ENCODE measurements at regions not wholly inside any gene's neighbourhood (a gene's known extent, or its start where the extent isn't known, plus 50 kb on each side); places are given as distances from the start of the nearest gene placed in this dataset.

- Histone ChIP-seq H2AFZ (ENCODE audit: low read length) (no peak overlapping the region), H2BK20ac (ENCODE audit: low read length) (no peak overlapping the region), H4K5ac (ENCODE audit: insufficient read length, low read depth, low read length) (no peak overlapping the region), H3K4me1 (replicated peaks in 1 of 4; ENCODE audit: control insufficient read depth in 3 of 4, insufficient read depth in 4 of 4, low read length in 3 of 4) (no peaks in the 10 kb centered on the region), H3K36me3 (ENCODE audit: control insufficient read depth in 2 of 4, insufficient read depth in 4 of 4, low read length in 3 of 4) (no peaks in the 10 kb centered on the region), H2AK5ac (ENCODE audit: low read depth, low read length) (no peak overlapping the region), H3K4me2 (ENCODE audit: insufficient read depth in 1 of 2, low read depth in 2 of 2, low read length in 2 of 2) (no peak overlapping the region), H2BK120ac (replicated peaks; ENCODE audit: low read depth, low read length) (no peak overlapping the region), H2BK12ac (ENCODE audit: low read depth, low read length) (no peak overlapping the region), H3K79me2 (ENCODE audit: control insufficient read depth in 1 of 2, insufficient read depth in 2 of 2, low read length in 2 of 2) (no peaks in the 10 kb centered on the region), H3K79me1 (ENCODE audit: low read depth, low read length) (no peaks in the 10 kb centered on the region), H3K4me3 (ENCODE audit: extremely low read depth in 1 of 4, insufficient read depth in 2 of 4, low read depth in 3 of 4, low read length in 4 of 4) (no peak overlapping the region), H3K4ac (replicated peaks; ENCODE audit: insufficient read length, low read depth, low read length) (no peak overlapping the region), H4K20me1 (replicated peaks in 1 of 2; ENCODE audit: control insufficient read depth in 1 of 2, insufficient read depth in 2 of 2, low read length in 2 of 2) (no peaks in the 10 kb centered on the region), H4K91ac (replicated peaks; ENCODE audit: insufficient read length, low read length) (no peak overlapping the region), H3K18ac (ENCODE audit: extremely low read depth, low read length) (no peak overlapping the region), H2BK5ac (ENCODE audit: low read depth, low read length) (no peak overlapping the region), H3K56ac (replicated peaks; ENCODE audit: insufficient read length, low read depth, low read length) (no peak overlapping the region), H3K27ac (ENCODE audit: low read depth, low read length) (no peak overlapping the region), H4K8ac (ENCODE audit: extremely low read depth, insufficient read depth, low read length) (no peak overlapping the region), H3K23ac (ENCODE audit: insufficient read length) (no peak overlapping the region), H3K9me3 (ENCODE audit: insufficient read depth in 2 of 2, low read depth in 1 of 2, low read length in 1 of 2) (no peaks in the 10 kb centered on the region), H2BK15ac (ENCODE audit: low read length) (no peak overlapping the region), H3K27me3 (replicated peaks in 1 of 4; ENCODE audit: control insufficient read depth in 3 of 4, extremely low read depth in 1 of 4, insufficient read depth in 3 of 4, low read length in 3 of 4) (no peaks in the 10 kb centered on the region), H3K14ac (ENCODE audit: insufficient read length) (no peak overlapping the region), H3K23me2 (ENCODE audit: low read depth, low read length) (no peaks in the 10 kb centered on the region), H3K9ac (replicated peaks in 1 of 4; ENCODE audit: extremely low read depth in 1 of 4, low read depth in 3 of 4, low read length in 3 of 4) (no peak overlapping the region)
- no peak for FAIRE-seq
- DNase-seq (ENCODE audit: low read depth in 1 of 2, low spot score in 2 of 2) = no peak
- WGBS, 2 experiments (ENCODE audit: extremely low coverage in 1 of 2, insufficient coverage in 1 of 2, insufficient read length in 1 of 2, insufficient replicate concordance in 2 of 2, low coverage in 1 of 2, low lambda C conversion rate in 2 of 2, missing lambda C conversion rate in 1 of 2) = 89% methylated on average over 4 of the region's 4 CpGs; no CpG with 5 or more reads in 1 of the 2 experiments
- CTCF ChIA-PET (ENCODE audit: partially characterized antibody) = no interaction called here
- POLR2A ChIA-PET (ENCODE audit: partially characterized antibody) = no interaction called here
- TF ChIP-seq MAX (IDR thresholded peaks at IDR 0.05) = no peak
- TF ChIP-seq CEBPB (IDR thresholded peaks at IDR 0.05; ENCODE audit: low read depth, low read length) = no peak
- no peak for TF ChIP-seq BACH1 (IDR thresholded peaks at IDR 0.05; ENCODE audit: low read length)
- TF ChIP-seq KDM5A (IDR thresholded peaks at IDR 0.05; ENCODE audit: low read length) = no peak
- TF ChIP-seq HDAC6 (IDR thresholded peaks at IDR 0.05; ENCODE audit: low read depth, low read length) = no peak
- TF ChIP-seq BRCA1 (IDR thresholded peaks at IDR 0.05; ENCODE audit: low read depth, low read length) = no peak
- no peak for TF ChIP-seq BCL11A (IDR thresholded peaks at IDR 0.05; ENCODE audit: low read depth in 2 of 2, low read length in 2 of 2)
- no peak for TF ChIP-seq SP4 (IDR thresholded peaks at IDR 0.05; ENCODE audit: low read length)
- no peak for TF ChIP-seq SIX5 (IDR thresholded peaks at IDR 0.05; ENCODE audit: low read depth, low read length)
- no peak for TF ChIP-seq EZH2 (IDR thresholded peaks at IDR 0.05; ENCODE audit: low read depth, low read length, severe bottlenecking)
- TF ChIP-seq SRF (IDR thresholded peaks at IDR 0.05; ENCODE audit: low read depth, low read length) = no peak
- TF ChIP-seq CBX8 (IDR thresholded peaks at IDR 0.05; ENCODE audit: borderline replicate concordance, low read depth, low read length) = no peak
- no peak for TF ChIP-seq RFX5 (IDR thresholded peaks at IDR 0.05; ENCODE audit: borderline replicate concordance, low read depth, low read length)
- TF ChIP-seq YY1 (IDR thresholded peaks at IDR 0.05; ENCODE audit: low read depth, low read length) = no peak
- TF ChIP-seq POLR2AphosphoS5 (IDR thresholded peaks at IDR 0.05; ENCODE audit: low read depth, low read length) = no peak
Measured at GRCh38 chr1:80310703-80311245, 1304.2 kb upstream of the ADGRL4 start.

Data from H1 (cell line).